ENCODE measurements at regions not wholly inside any gene's neighbourhood (a gene's known extent, or its start where the extent isn't known, plus 50 kb on each side); places are given as distances from the start of the nearest gene placed in this dataset.

DNA sequence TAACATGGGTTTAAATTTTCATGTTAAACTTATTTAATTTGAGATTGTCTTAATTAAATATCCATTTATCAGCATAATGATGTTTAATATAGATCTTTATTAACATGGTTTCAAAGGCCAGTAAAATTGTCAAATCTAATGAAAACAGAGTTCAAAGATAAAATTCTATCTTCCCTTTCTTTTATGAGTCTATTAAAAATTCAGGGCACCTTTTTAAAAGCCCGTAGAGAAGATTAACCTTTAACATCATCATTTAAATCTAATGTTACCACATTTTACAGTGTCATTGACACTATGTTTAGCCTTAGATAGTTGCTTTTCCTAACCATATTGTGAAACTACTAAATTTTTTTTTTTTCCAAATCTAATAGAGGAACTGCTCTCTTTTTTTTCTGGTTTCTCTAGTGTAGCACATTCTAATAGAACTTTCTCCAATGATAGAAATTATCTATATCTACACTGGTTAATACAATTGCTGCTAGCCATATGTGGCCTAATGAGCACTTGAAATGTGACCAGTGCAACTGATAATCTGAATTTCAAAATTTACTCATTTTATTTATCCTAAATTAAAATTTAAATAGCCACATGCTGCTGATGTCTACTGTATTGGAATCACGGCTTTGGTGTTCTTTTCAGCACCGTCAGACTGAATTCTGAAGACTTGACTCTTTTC lies 410.9 kb downstream of the UTRN start:
- H3K27me3 ChIP-seq (replicated peaks), result no peaks in the 10 kb centered on the region
- H3K27ac ChIP-seq, result no peak overlapping the region
- TF ChIP-seq, protein P1, sequence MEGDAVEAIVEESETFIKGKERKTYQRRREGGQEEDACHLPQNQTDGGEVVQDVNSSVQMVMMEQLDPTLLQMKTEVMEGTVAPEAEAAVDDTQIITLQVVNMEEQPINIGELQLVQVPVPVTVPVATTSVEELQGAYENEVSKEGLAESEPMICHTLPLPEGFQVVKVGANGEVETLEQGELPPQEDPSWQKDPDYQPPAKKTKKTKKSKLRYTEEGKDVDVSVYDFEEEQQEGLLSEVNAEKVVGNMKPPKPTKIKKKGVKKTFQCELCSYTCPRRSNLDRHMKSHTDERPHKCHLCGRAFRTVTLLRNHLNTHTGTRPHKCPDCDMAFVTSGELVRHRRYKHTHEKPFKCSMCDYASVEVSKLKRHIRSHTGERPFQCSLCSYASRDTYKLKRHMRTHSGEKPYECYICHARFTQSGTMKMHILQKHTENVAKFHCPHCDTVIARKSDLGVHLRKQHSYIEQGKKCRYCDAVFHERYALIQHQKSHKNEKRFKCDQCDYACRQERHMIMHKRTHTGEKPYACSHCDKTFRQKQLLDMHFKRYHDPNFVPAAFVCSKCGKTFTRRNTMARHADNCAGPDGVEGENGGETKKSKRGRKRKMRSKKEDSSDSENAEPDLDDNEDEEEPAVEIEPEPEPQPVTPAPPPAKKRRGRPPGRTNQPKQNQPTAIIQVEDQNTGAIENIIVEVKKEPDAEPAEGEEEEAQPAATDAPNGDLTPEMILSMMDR (IDR thresholded peaks at IDR 0.05; ENCODE audit: low read depth, low read length, missing control alignments), result no peak
- DNase-seq, result no peak
- in situ Hi-C loops (cut with HindIII; ENCODE audit: low pct_ligation_motif_present, low sequenced_read_pairs), result no loop called here
- H3K36me3 ChIP-seq (replicated peaks), result no peaks in the 10 kb centered on the region
- H3K4me3 ChIP-seq (ENCODE audit: low read depth, low read length), result no peak overlapping the region

DNA sequence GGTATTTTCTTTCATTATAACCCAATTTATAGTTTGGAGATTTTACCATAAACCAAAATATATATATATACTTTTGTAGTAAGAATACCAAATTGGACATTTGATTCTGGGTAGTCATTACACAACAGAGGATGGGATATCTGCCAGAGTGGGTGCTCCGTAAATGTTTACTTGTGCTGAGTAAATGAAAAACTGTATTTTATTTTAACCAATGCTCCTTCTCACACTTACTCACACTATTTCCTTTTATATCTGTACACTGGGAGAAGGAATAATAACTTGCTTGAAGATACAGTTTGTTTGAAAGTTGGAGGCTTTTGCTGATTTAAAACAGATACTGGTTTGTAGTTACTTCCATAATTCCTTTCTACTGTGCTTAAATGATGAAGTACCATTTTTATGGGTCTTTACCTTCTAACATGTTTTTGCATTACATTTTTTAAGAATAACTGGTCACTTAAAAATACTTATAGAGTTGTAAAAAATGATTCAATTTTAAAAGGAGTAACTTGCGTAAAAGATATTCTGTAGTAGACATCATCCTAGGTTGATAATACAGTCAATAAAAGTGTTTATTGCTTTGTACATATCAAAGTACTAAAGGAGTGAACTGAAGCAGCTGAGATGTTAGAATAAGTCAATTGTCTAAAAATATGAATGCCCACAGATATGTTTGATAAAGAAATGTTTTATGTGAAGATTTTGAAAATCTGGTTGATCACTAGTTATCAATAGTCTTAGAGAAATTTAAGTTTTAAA lies 411.7 kb downstream of the UTRN start:
- no peak for DNase-seq
- Histone ChIP-seq H3K4me3 (ENCODE audit: low read depth, low read length) (no peak overlapping the region), H3K36me3 (replicated peaks) (no peaks in the 10 kb centered on the region), H3K27ac (no peak overlapping the region), H3K27me3 (replicated peaks) (no peaks in the 10 kb centered on the region)
- TF ChIP-seq, protein P1 (IDR thresholded peaks at IDR 0.05; ENCODE audit: low read depth, low read length, missing control alignments), result no peak
- in situ Hi-C loops (cut with HindIII; ENCODE audit: low pct_ligation_motif_present, low sequenced_read_pairs), result no loop called here

DNA sequence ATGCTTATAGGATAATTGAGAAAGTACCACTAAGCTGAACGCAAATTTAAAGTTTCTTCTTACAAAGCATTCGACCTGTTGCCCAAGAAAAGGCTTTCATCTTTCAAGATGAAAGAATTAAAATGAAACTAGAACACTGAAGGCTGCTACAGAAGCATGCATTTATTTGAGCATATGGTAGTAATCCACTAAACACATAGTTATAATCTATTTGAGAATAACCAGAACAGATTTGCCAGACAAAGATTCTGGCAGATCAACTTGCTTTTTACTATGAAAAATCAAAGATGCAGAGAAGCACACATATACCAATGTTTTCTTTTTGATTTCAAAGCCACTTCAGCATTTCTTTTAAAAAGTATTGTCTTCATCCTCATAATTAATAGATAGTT lies 412.2 kb downstream of the UTRN start:
- in situ Hi-C loops (cut with HindIII; ENCODE audit: low pct_ligation_motif_present, low sequenced_read_pairs), result no loop called here
- Histone ChIP-seq H3K36me3 (replicated peaks) (no peaks in the 10 kb centered on the region), H3K27ac (no peak overlapping the region), H3K27me3 (replicated peaks) (no peaks in the 10 kb centered on the region), H3K4me3 (ENCODE audit: low read depth, low read length) (no peak overlapping the region)
- TF ChIP-seq, protein P1 (IDR thresholded peaks at IDR 0.05; ENCODE audit: low read depth, low read length, missing control alignments), result no peak
- DNase-seq, result no peak

DNA sequence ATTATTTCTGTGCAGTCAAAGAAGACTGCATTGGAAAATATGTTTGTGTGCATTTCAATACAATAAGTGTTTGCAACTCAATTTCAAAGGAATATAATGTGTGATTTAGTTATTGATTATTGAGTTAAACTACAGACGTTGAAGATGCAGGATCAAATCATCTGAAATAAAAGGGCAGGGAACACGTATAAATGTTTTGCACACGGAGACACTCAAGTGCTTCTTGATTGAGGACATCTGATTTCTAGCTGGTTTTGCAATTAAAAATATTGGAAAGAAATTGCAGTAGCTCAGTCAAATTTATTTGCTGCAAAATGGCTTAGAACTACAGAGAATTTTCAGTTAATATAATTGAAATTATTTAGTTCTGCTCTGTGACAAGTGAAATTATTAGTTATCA lies 412.7 kb downstream of the UTRN start:
- no peak for DNase-seq
- no peak overlapping the region for H3K27ac ChIP-seq
- no peaks in the 10 kb centered on the region for H3K27me3 ChIP-seq (replicated peaks)
- H3K4me3 ChIP-seq (ENCODE audit: low read depth, low read length), result no peak overlapping the region
- H3K36me3 ChIP-seq (replicated peaks), result no peaks in the 10 kb centered on the region
- TF ChIP-seq, protein P1 (IDR thresholded peaks at IDR 0.05; ENCODE audit: low read depth, low read length, missing control alignments), result no peak
- in situ Hi-C loops (cut with HindIII; ENCODE audit: low pct_ligation_motif_present, low sequenced_read_pairs), result no loop called here

DNA sequence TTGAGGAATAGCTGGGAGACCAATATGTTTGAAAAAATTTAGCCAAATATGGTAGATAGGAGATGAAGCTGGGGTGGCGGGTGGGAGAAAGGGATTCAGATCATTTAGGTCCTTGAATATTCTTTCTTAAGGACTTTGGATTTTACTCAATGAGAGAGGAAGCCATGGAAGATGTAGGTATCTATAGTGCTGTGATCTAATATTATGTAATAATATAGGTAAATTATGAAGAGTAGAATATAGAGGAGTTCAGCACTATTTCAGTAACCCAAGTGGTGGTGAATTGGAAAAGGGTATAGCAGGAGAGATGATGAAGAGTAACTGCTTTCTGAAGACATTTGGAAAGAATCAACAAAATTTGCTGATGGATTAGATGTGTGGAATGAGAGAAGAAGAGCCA lies 417.6 kb downstream of the UTRN start:
- TF ChIP-seq, protein P1 (IDR thresholded peaks at IDR 0.05; ENCODE audit: low read depth, low read length, missing control alignments), result no peak
- no peak overlapping the region for H3K4me3 ChIP-seq (ENCODE audit: low read depth, low read length)
- no peak overlapping the region for H3K27ac ChIP-seq
- no peaks in the 10 kb centered on the region for H3K27me3 ChIP-seq (replicated peaks)
- in situ Hi-C loops (cut with HindIII; ENCODE audit: low pct_ligation_motif_present, low sequenced_read_pairs), result no loop called here
- no peaks in the 10 kb centered on the region for H3K36me3 ChIP-seq (replicated peaks)
- DNase-seq, result no peak

Data from brain microvascular endothelial cell (primary cell).